B cell (primary cell): ENCODE measurements at regions not wholly inside any gene's neighbourhood (a gene's known extent, or its start where the extent isn't known, plus 50 kb on each side); places are given as distances from the start of the nearest gene placed in this dataset.

Experiments
- ATAC-seq: fragments of 200-7000 bp; cut with Tn5 transposase; one replicate; pipeline ENCODE4 v1.10.0; 2021; ENCODE audit warnings: low read depth, mild to moderate bottlenecking, moderate number of reproducible peaks, moderate library complexity
- CTCF ChIA-PET: fragments of 350-600 bp; sonication (Branson Sonifier 250); formaldehyde crosslinking; loops from one replicate; lab custom pipeline; 2021; ENCODE audit warnings: antibody characterized with exemption, inconsistent platforms; lab: Charles Lee
- POLR2A ChIA-PET: fragments of 350-600 bp; sonication (Branson Sonifier 250); formaldehyde crosslinking; loops from one replicate; lab custom pipeline; 2021; ENCODE audit warnings: antibody characterized with exemption; lab: Charles Lee
- DNase-seq: peaks from one replicate; pipeline ENCODE4 v3.0.0; 2013
- H2AFZ ChIP-seq: 2 replicates; pipeline ENCODE4 v1.6.1; 2012; ENCODE audit warnings: mild to moderate bottlenecking, low read depth, low read length; ENCODE audit not compliant: insufficient read depth, poor library complexity, severe bottlenecking
- H3K27ac ChIP-seq, 2 donors: 1 replicate in 1 of 2; 2 replicates in 1 of 2; pipeline ENCODE4 v1.5.1; 2012 to 2013; ENCODE audit warnings: low read length in 2 of 2, mild to moderate bottlenecking in 2 of 2, moderate library complexity in 1 of 2
- H3K27me3 ChIP-seq, 4 experiments: fragments of 200-600 bp in 1 of 4; sonication (generic) in 1 of 4; replicated peaks in 1 of 4; 1 replicate in 2 of 4; 2 replicates in 2 of 4; pipeline versions ENCODE4 v1.6.1 to v1.7.0; 2013 to 2016; ENCODE audit warnings: low read length in 3 of 4, mild to moderate bottlenecking in 2 of 4, mixed read lengths in 1 of 4, moderate library complexity in 1 of 4; ENCODE audit not compliant: insufficient read depth in 4 of 4, control insufficient read depth in 3 of 4; ENCODE audit errors: control extremely low read depth in 1 of 4
- H3K36me3 ChIP-seq, 2 experiments: replicated peaks in 1 of 2; 1 replicate in 1 of 2; 2 replicates in 1 of 2; pipeline versions ENCODE4 v1.6.1 to v1.7.1; 2013; ENCODE audit warnings: low read length in 1 of 2; ENCODE audit not compliant: insufficient read depth in 2 of 2, control insufficient read depth in 1 of 2; ENCODE audit errors: control extremely low read depth in 1 of 2, extremely low read depth in 1 of 2
- H3K4me1 ChIP-seq, 2 donors: fragments of 200-600 bp in 1 of 2; sonication (generic) in 1 of 2; 1 replicate in 1 of 2; 2 replicates in 1 of 2; pipeline versions ENCODE4 v1.5.1 to v1.6.1; 2013 to 2017; ENCODE audit warnings: low read length in 2 of 2; ENCODE audit not compliant: control insufficient read depth in 2 of 2, insufficient read depth in 2 of 2
- H3K4me2 ChIP-seq: replicated peaks from 2 replicates; pipeline ENCODE3; 2012; ENCODE audit warnings: mild to moderate bottlenecking, low read depth, low read length; ENCODE audit not compliant: poor library complexity, severe bottlenecking
- H3K4me3 ChIP-seq, 5 experiments: fragments of 200-600 bp in 1 of 5; sonication (generic) in 1 of 5; 1 replicate in 3 of 5; 2 replicates in 2 of 5; pipeline versions ENCODE4 v1.5.1 to v1.7.0; 2011 to 2016; ENCODE audit warnings: low read length in 4 of 5, mild to moderate bottlenecking in 4 of 5, low read depth in 2 of 5, control low read depth in 1 of 5, moderate library complexity in 1 of 5; ENCODE audit not compliant: insufficient read depth in 1 of 5; ENCODE audit errors: control extremely low read depth in 1 of 5, extremely low read depth in 1 of 5
- H3K79me2 ChIP-seq: fragments of 200-600 bp; sonication (generic); one replicate; pipeline ENCODE4 v1.6.0; 2016; ENCODE audit warnings: low read length; ENCODE audit not compliant: control insufficient read depth, insufficient read depth
- H3K9ac ChIP-seq: fragments of 200-600 bp; sonication (generic); 2 replicates; pipeline ENCODE4 v1.6.1; 2017; ENCODE audit warnings: mild to moderate bottlenecking, low read length, moderate library complexity
- H3K9me3 ChIP-seq, 3 donors: one replicate each; pipeline versions ENCODE4 v1.6.1 to v1.7.1; 2013; ENCODE audit warnings: low read length in 2 of 3; ENCODE audit not compliant: control insufficient read depth in 2 of 3, insufficient read depth in 1 of 3; ENCODE audit errors: control extremely low read depth in 1 of 3
- H4K20me1 ChIP-seq: 2 replicates; pipeline ENCODE4 v1.6.0; 2012; ENCODE audit warnings: mild to moderate bottlenecking, low read length; ENCODE audit not compliant: insufficient read depth, control insufficient read depth, poor library complexity, severe bottlenecking
- H3K27ac Mint-ChIP-seq: one replicate; pipeline ENCODE4 v1.8.0; 2021; ENCODE audit warnings: mixed read lengths
- H3K27me3 Mint-ChIP-seq: one replicate; pipeline ENCODE4 v1.8.0; 2021; ENCODE audit warnings: mixed read lengths
- H3K4me1 Mint-ChIP-seq: one replicate; pipeline ENCODE4 v1.8.0; 2021; ENCODE audit warnings: mixed read lengths
- H3K4me3 Mint-ChIP-seq: one replicate; pipeline ENCODE4 v1.8.0; 2021; ENCODE audit warnings: mixed read lengths
- H3K9me3 Mint-ChIP-seq: one replicate; pipeline ENCODE4 v1.8.0; 2022; ENCODE audit warnings: mixed read lengths; ENCODE audit not compliant: insufficient read depth
- EZH2 ChIP-seq: IDR thresholded peaks from 2 replicates; pipeline ENCODE4 v1.6.1; 2012; ENCODE audit warnings: borderline replicate concordance, low read depth, mild to moderate bottlenecking, moderate library complexity, low read length; ENCODE audit not compliant: insufficient read depth, poor library complexity, severe bottlenecking
- WGBS: methylation state at CpG from one replicate; pipeline ENCODE4 v1.1.5; 2013; ENCODE audit warnings: missing lambda C conversion rate; ENCODE audit not compliant: insufficient coverage; 5-methylcytosine and 5-hydroxymethylcytosine counted together
- intact Hi-C: fragments of 100-400 bp; cut with micrococcal nuclease; formaldehyde crosslinking; loops from one replicate; pipeline ENCODE4 v1.10.0; 2022
- TF ChIP-seq, protein P1 (sequence below): fragments of 200-600 bp; IDR thresholded peaks from one replicate; pipeline ENCODE4 v1.8.0; 2022; ENCODE audit warnings: antibody characterized with exemption, mild to moderate bottlenecking

DNA sequence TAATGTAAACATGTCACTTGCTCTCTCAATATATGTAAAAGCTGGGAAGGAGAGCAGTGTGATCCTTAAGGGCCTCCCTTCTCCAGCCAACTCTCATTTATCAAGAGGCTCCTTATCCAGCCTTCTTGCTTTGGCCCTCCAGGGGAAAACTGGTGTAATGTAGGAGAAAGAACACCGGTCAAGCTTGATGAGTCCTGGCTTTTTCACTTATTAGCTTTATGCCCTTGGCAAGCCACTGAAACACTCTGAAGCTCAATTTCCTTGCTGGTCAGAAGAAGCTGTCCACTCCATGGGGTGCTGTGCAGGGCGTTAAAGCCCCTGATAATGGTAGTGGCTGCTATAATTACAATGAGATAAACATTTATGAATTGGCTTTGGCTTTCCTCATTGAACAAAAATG, 251.2 kb upstream of the RBBP8 start:
- no peak overlapping the region for H3K4me2 ChIP-seq
- intact Hi-C loops = no loop called here
- DNase-seq (no peak), ATAC-seq (no peak)
- POLR2A ChIA-PET = no interaction called here
- H3K4me1 ChIP-seq = no peaks in the 10 kb centered on the region
- no peaks in the 10 kb centered on the region for H3K4me1 Mint-ChIP-seq
- H3K4me3 Mint-ChIP-seq = no peak overlapping the region
- H3K9me3 Mint-ChIP-seq = no peaks in the 10 kb centered on the region
- H3K4me3 ChIP-seq = no peak overlapping the region
- no peaks in the 10 kb centered on the region for H4K20me1 ChIP-seq
- CTCF ChIA-PET = no interaction called here
- no peak overlapping the region for H2AFZ ChIP-seq
- H3K27ac ChIP-seq = no peak overlapping the region
- H3K9ac ChIP-seq = no peak overlapping the region
- no peaks in the 10 kb centered on the region for H3K36me3 ChIP-seq
- no peaks in the 10 kb centered on the region for H3K27me3 Mint-ChIP-seq
- no CpG with 5 or more reads among the region's 2 CpGs for WGBS
- H3K27ac Mint-ChIP-seq = no peak overlapping the region
- no peaks in the 10 kb centered on the region for H3K27me3 ChIP-seq
- TF ChIP-seq EZH2 = no peak
- TF ChIP-seq, protein P1, sequence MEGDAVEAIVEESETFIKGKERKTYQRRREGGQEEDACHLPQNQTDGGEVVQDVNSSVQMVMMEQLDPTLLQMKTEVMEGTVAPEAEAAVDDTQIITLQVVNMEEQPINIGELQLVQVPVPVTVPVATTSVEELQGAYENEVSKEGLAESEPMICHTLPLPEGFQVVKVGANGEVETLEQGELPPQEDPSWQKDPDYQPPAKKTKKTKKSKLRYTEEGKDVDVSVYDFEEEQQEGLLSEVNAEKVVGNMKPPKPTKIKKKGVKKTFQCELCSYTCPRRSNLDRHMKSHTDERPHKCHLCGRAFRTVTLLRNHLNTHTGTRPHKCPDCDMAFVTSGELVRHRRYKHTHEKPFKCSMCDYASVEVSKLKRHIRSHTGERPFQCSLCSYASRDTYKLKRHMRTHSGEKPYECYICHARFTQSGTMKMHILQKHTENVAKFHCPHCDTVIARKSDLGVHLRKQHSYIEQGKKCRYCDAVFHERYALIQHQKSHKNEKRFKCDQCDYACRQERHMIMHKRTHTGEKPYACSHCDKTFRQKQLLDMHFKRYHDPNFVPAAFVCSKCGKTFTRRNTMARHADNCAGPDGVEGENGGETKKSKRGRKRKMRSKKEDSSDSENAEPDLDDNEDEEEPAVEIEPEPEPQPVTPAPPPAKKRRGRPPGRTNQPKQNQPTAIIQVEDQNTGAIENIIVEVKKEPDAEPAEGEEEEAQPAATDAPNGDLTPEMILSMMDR = no peak
- H3K79me2 ChIP-seq = no peaks in the 10 kb centered on the region
- no peaks in the 10 kb centered on the region for H3K9me3 ChIP-seq

DNA sequence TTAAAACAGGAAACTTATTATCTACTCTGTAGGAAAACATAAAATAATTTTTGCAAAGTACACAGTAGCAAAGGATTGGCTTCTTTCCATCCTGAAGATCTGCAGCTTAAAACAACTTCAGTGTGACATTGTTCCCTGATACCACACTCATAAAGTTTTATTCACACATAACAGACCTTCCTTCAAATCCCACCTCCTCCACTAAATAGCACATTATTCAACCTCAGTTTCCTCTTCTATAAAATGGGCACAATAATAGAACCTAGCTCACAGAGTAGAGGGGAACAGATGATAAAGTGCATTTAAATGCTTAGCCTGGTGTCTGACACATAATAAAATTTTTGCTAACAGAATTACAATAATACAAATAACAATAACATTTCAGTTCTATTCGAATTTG, 250.4 kb upstream of the RBBP8 start:
- TF ChIP-seq EZH2 = no peak
- TF ChIP-seq, protein P1 = no peak
- H3K36me3 ChIP-seq = no peaks in the 10 kb centered on the region
- H3K9me3 ChIP-seq = peaks cover 0 to 4% (median 0%) of the 10 kb centered on the region in 3 donors
- Mint-ChIP-seq H3K27ac (no peak overlapping the region), H3K27me3 (no peaks in the 10 kb centered on the region), H3K4me3 (no peak overlapping the region), H3K4me1 (no peaks in the 10 kb centered on the region), H3K9me3 (no peaks in the 10 kb centered on the region)
- no peaks in the 10 kb centered on the region for H3K79me2 ChIP-seq
- CTCF ChIA-PET = no interaction called here
- H3K27ac ChIP-seq = no peak overlapping the region
- no peak overlapping the region for H3K9ac ChIP-seq
- intact Hi-C loops = no loop called here
- no peak overlapping the region for H3K4me2 ChIP-seq
- no peaks in the 10 kb centered on the region for H3K4me1 ChIP-seq
- ATAC-seq = no peak
- WGBS = no CpG with 5 or more reads among the region's 1 CpG
- no peak overlapping the region for H2AFZ ChIP-seq
- H3K27me3 ChIP-seq = no peaks in the 10 kb centered on the region
- POLR2A ChIA-PET = no interaction called here
- H3K4me3 ChIP-seq = no peak overlapping the region
- no peak for DNase-seq
- no peaks in the 10 kb centered on the region for H4K20me1 ChIP-seq
